WTC11 (cell line): ENCODE measurements at regions not wholly inside any gene's neighbourhood (a gene's known extent, or its start where the extent isn't known, plus 50 kb on each side); places are given as distances from the start of the nearest gene placed in this dataset.

ENCODE experiments used
- CREM ChIP-seq: sonication (generic); formaldehyde crosslinking; IDR thresholded peaks from 2 replicates; pipeline ENCODE4 v1.8.1; 2022; ENCODE audit warnings: mild to moderate bottlenecking, missing genetic modification reagents, moderate library complexity
- GTF2I ChIP-seq: fragments of 250-450 bp; sonication (Bioruptor Pico); conservative IDR thresholded peaks from 2 replicates; pipeline ENCODE4 v1.4.0; 2021; ENCODE audit warnings: mild to moderate bottlenecking
- NFE2L1 ChIP-seq: sonication (generic); formaldehyde crosslinking; IDR thresholded peaks from 2 replicates; pipeline ENCODE4 v1.8.1; 2023; ENCODE audit warnings: missing genetic modification reagents
- NFYB ChIP-seq: sonication (generic); formaldehyde crosslinking; conservative IDR thresholded peaks from 2 replicates; pipeline ENCODE4 v1.8.0; 2022; ENCODE audit warnings: low read depth, missing genetic modification reagents
- NR2C2 ChIP-seq: sonication (generic); formaldehyde crosslinking; IDR thresholded peaks from 2 replicates; pipeline ENCODE4 v1.8.0; 2022; ENCODE audit warnings: mild to moderate bottlenecking, missing genetic modification reagents
- SP1 ChIP-seq: sonication (generic); formaldehyde crosslinking; conservative IDR thresholded peaks from 2 replicates; pipeline ENCODE4 v1.8.1; 2022; ENCODE audit warnings: missing genetic modification reagents
- ZNF121 ChIP-seq: sonication (generic); formaldehyde crosslinking; IDR thresholded peaks from 2 replicates; pipeline ENCODE4 v1.8.0; 2023; ENCODE audit warnings: missing genetic modification reagents
- TF ChIP-seq, protein P1 (sequence below): sonication (generic); formaldehyde crosslinking; IDR thresholded peaks from 2 replicates; pipeline ENCODE4 v1.8.0; 2022; ENCODE audit warnings: mild to moderate bottlenecking, missing genetic modification reagents
- TF ChIP-seq, protein P2 (sequence below): fragments of 200-600 bp; IDR thresholded peaks from 2 replicates; pipeline ENCODE4 v1.8.0; 2022; ENCODE audit warnings: antibody characterized with exemption
- TF ChIP-seq, protein P3 (sequence below): sonication (generic); formaldehyde crosslinking; IDR thresholded peaks from 2 replicates; pipeline ENCODE4 v1.8.0; 2023; ENCODE audit warnings: missing genetic modification reagents, mild to moderate bottlenecking, borderline replicate concordance
- TF ChIP-seq, protein P4 (sequence below): sonication (generic); formaldehyde crosslinking; IDR thresholded peaks from 2 replicates; pipeline ENCODE4 v1.8.1; 2023; ENCODE audit warnings: mild to moderate bottlenecking, missing genetic modification reagents
- TF ChIP-seq, protein P5 (sequence below): sonication (generic); formaldehyde crosslinking; IDR thresholded peaks from 2 replicates; pipeline ENCODE4 v1.8.1; 2023; ENCODE audit warnings: mild to moderate bottlenecking, missing genetic modification reagents, moderate library complexity

DNA sequence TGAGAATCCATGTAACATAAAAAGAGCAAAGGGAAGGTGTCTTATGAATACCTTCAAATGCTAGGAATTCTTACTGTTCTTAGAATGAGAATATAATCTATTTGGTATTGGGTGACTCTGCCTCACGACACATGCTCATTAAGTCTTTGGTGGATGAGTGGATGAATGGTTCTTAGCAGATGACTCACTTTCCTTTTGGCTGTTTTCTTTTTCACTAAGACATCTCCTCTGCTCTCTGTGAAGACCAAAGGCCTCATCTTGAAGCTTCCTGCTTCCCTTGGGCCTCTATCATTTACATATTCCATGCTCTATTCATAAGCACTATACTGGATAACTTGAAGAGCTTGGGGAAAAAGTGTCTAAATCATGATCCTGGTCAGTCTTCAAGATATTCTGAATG lies 468.1 kb downstream of the SPATA31D1 start:
- no peak for TF ChIP-seq SP1 (CRISPR knock-in tag)
- no peak for TF ChIP-seq GTF2I
- TF ChIP-seq, protein P1, sequence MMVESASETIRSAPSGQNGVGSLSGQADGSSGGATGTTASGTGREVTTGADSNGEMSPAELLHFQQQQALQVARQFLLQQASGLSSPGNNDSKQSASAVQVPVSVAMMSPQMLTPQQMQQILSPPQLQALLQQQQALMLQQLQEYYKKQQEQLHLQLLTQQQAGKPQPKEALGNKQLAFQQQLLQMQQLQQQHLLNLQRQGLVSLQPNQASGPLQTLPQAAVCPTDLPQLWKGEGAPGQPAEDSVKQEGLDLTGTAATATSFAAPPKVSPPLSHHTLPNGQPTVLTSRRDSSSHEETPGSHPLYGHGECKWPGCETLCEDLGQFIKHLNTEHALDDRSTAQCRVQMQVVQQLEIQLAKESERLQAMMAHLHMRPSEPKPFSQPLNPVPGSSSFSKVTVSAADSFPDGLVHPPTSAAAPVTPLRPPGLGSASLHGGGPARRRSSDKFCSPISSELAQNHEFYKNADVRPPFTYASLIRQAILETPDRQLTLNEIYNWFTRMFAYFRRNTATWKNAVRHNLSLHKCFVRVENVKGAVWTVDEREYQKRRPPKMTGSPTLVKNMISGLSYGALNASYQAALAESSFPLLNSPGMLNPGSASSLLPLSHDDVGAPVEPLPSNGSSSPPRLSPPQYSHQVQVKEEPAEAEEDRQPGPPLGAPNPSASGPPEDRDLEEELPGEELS (CRISPR knock-in tag) = no peak
- no peak for TF ChIP-seq NR2C2 (CRISPR knock-in tag)
- no peak for TF ChIP-seq NFYB (CRISPR knock-in tag)
- TF ChIP-seq ZNF121 = no peak
- TF ChIP-seq, protein P2, sequence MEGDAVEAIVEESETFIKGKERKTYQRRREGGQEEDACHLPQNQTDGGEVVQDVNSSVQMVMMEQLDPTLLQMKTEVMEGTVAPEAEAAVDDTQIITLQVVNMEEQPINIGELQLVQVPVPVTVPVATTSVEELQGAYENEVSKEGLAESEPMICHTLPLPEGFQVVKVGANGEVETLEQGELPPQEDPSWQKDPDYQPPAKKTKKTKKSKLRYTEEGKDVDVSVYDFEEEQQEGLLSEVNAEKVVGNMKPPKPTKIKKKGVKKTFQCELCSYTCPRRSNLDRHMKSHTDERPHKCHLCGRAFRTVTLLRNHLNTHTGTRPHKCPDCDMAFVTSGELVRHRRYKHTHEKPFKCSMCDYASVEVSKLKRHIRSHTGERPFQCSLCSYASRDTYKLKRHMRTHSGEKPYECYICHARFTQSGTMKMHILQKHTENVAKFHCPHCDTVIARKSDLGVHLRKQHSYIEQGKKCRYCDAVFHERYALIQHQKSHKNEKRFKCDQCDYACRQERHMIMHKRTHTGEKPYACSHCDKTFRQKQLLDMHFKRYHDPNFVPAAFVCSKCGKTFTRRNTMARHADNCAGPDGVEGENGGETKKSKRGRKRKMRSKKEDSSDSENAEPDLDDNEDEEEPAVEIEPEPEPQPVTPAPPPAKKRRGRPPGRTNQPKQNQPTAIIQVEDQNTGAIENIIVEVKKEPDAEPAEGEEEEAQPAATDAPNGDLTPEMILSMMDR = no peak
- TF ChIP-seq, protein P3, sequence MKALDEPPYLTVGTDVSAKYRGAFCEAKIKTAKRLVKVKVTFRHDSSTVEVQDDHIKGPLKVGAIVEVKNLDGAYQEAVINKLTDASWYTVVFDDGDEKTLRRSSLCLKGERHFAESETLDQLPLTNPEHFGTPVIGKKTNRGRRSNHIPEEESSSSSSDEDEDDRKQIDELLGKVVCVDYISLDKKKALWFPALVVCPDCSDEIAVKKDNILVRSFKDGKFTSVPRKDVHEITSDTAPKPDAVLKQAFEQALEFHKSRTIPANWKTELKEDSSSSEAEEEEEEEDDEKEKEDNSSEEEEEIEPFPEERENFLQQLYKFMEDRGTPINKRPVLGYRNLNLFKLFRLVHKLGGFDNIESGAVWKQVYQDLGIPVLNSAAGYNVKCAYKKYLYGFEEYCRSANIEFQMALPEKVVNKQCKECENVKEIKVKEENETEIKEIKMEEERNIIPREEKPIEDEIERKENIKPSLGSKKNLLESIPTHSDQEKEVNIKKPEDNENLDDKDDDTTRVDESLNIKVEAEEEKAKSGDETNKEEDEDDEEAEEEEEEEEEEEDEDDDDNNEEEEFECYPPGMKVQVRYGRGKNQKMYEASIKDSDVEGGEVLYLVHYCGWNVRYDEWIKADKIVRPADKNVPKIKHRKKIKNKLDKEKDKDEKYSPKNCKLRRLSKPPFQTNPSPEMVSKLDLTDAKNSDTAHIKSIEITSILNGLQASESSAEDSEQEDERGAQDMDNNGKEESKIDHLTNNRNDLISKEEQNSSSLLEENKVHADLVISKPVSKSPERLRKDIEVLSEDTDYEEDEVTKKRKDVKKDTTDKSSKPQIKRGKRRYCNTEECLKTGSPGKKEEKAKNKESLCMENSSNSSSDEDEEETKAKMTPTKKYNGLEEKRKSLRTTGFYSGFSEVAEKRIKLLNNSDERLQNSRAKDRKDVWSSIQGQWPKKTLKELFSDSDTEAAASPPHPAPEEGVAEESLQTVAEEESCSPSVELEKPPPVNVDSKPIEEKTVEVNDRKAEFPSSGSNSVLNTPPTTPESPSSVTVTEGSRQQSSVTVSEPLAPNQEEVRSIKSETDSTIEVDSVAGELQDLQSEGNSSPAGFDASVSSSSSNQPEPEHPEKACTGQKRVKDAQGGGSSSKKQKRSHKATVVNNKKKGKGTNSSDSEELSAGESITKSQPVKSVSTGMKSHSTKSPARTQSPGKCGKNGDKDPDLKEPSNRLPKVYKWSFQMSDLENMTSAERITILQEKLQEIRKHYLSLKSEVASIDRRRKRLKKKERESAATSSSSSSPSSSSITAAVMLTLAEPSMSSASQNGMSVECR (CRISPR knock-in tag) = no peak
- TF ChIP-seq, protein P4, sequence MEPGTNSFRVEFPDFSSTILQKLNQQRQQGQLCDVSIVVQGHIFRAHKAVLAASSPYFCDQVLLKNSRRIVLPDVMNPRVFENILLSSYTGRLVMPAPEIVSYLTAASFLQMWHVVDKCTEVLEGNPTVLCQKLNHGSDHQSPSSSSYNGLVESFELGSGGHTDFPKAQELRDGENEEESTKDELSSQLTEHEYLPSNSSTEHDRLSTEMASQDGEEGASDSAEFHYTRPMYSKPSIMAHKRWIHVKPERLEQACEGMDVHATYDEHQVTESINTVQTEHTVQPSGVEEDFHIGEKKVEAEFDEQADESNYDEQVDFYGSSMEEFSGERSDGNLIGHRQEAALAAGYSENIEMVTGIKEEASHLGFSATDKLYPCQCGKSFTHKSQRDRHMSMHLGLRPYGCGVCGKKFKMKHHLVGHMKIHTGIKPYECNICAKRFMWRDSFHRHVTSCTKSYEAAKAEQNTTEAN (CRISPR knock-in tag) = no peak
- no peak for TF ChIP-seq CREM (CRISPR knock-in tag)
- TF ChIP-seq, protein P5, sequence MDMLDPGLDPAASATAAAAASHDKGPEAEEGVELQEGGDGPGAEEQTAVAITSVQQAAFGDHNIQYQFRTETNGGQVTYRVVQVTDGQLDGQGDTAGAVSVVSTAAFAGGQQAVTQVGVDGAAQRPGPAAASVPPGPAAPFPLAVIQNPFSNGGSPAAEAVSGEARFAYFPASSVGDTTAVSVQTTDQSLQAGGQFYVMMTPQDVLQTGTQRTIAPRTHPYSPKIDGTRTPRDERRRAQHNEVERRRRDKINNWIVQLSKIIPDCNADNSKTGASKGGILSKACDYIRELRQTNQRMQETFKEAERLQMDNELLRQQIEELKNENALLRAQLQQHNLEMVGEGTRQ = no peak
- no peak for TF ChIP-seq NFE2L1 (CRISPR knock-in tag)
